ENCODE measurements at regions not wholly inside any gene's neighbourhood (a gene's known extent, or its start where the extent isn't known, plus 50 kb on each side); places are given as distances from the start of the nearest gene placed in this dataset.

DNA sequence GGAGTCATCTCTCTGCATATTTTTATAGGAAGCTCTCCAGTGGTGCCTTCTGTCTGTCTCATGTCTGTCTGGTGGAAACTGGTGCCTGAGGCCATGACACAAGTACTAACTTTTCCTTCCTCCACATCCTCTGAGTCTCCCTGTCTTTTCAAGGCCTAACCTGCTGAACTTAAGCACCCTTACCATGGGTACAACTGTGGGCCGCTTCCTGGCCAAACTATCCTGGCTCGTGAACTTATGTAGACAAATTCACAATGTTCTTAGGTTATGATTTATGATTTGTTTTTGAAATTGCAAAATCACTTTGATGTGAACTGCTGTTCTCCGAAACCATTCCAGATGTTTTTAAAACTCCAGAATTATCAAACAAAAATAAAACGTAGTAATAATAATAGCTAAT lies 804.5 kb upstream of the POU3F3 start:
- no peaks in the 10 kb centered on the region for H3K36me3 ChIP-seq
- no peaks in the 10 kb centered on the region for H3K27me3 ChIP-seq
- TF ChIP-seq POLR2A (IDR thresholded peaks at IDR 0.05) = no peak
- TF ChIP-seq, protein P1, sequence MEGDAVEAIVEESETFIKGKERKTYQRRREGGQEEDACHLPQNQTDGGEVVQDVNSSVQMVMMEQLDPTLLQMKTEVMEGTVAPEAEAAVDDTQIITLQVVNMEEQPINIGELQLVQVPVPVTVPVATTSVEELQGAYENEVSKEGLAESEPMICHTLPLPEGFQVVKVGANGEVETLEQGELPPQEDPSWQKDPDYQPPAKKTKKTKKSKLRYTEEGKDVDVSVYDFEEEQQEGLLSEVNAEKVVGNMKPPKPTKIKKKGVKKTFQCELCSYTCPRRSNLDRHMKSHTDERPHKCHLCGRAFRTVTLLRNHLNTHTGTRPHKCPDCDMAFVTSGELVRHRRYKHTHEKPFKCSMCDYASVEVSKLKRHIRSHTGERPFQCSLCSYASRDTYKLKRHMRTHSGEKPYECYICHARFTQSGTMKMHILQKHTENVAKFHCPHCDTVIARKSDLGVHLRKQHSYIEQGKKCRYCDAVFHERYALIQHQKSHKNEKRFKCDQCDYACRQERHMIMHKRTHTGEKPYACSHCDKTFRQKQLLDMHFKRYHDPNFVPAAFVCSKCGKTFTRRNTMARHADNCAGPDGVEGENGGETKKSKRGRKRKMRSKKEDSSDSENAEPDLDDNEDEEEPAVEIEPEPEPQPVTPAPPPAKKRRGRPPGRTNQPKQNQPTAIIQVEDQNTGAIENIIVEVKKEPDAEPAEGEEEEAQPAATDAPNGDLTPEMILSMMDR (IDR thresholded peaks at IDR 0.05) = no peak
- no peaks in the 10 kb centered on the region for H3K4me1 ChIP-seq
- no peaks in the 10 kb centered on the region for H3K9me3 ChIP-seq
- no peak overlapping the region for H3K4me3 ChIP-seq
- no peak overlapping the region for H3K27ac ChIP-seq
- DNase-seq = no peak

DNA sequence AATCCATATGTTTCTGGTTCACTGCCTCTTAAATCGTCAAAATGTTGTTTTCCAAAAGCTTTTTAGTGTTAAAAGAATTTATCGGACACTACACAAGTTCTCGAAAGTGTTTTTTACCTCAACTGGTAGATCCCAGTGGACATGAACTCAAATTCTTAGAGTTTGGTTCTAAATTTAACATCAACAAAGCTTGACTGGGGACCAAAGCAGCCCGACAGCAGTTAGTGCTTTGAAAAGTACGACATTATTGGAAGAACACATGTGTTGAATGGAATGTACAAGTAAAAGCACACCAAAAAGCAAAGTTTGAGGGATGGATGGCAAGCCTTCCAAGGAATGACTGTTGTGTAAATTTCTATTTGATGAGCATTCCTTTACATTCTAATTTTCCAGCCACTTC lies 803.9 kb upstream of the POU3F3 start:
- TF ChIP-seq, protein P1 (IDR thresholded peaks at IDR 0.05) = no peak
- TF ChIP-seq POLR2A (IDR thresholded peaks at IDR 0.05) = no peak
- Histone ChIP-seq H3K36me3 (no peaks in the 10 kb centered on the region), H3K4me3 (no peak overlapping the region), H3K27me3 (no peaks in the 10 kb centered on the region), H3K9me3 (no peaks in the 10 kb centered on the region), H3K4me1 (no peaks in the 10 kb centered on the region), H3K27ac (no peak overlapping the region)
- no peak for DNase-seq

DNA sequence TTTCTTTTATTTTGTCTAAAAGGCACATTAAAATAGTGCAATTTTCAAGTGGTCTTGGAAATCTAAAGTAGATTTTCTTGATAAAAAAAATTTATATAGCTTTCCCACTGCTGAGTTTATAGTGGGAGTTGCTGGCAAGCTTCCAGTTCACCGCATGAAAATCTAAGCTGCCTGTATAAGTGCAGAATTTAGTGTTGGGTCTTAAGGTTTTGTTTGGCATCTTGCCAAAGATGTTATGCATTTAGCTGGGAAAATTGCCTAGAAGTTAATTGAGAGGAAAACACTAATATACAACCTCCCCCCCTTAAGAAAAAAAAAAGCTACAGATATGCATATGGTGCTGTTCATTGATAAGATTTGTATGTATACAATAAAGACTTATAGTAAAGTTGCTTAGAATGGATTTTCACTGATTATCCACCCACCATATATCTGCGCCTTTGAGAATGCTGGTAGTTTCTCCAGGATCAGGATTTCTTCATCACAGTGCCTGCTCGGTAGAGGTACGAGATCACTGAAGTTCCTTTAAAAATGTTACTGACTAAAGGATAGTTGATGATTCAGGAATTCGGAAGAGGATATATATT lies 803.2 kb upstream of the POU3F3 start:
- no peaks in the 10 kb centered on the region for H3K27me3 ChIP-seq
- H3K4me1 ChIP-seq = no peaks in the 10 kb centered on the region
- no peak overlapping the region for H3K27ac ChIP-seq
- no peak for TF ChIP-seq POLR2A (IDR thresholded peaks at IDR 0.05)
- TF ChIP-seq, protein P1 (IDR thresholded peaks at IDR 0.05) = no peak
- no peak for DNase-seq
- H3K9me3 ChIP-seq = no peaks in the 10 kb centered on the region
- H3K4me3 ChIP-seq = no peak overlapping the region
- H3K36me3 ChIP-seq = no peaks in the 10 kb centered on the region

GRCh38 chr2:104051766-104052165 lies 802.1 kb upstream of the POU3F3 start:
- DNase-seq = no peak
- TF ChIP-seq POLR2A (IDR thresholded peaks at IDR 0.05) = no peak
- TF ChIP-seq, protein P1 (IDR thresholded peaks at IDR 0.05) = no peak
- H3K4me1 ChIP-seq = no peaks in the 10 kb centered on the region
- H3K27ac ChIP-seq = no peak overlapping the region
- no peaks in the 10 kb centered on the region for H3K27me3 ChIP-seq
- no peaks in the 10 kb centered on the region for H3K9me3 ChIP-seq
- H3K36me3 ChIP-seq = no peaks in the 10 kb centered on the region
- H3K4me3 ChIP-seq = no peak overlapping the region

GRCh38 chr2:104052356-104052755 lies 801.6 kb upstream of the POU3F3 start:
- Histone ChIP-seq H3K27me3 (no peaks in the 10 kb centered on the region), H3K4me3 (no peak overlapping the region), H3K36me3 (no peaks in the 10 kb centered on the region), H3K9me3 (no peaks in the 10 kb centered on the region), H3K4me1 (no peaks in the 10 kb centered on the region), H3K27ac (no peak overlapping the region)
- DNase-seq = no peak
- TF ChIP-seq, protein P1 (IDR thresholded peaks at IDR 0.05) = no peak
- TF ChIP-seq POLR2A (IDR thresholded peaks at IDR 0.05) = no peak

DNA sequence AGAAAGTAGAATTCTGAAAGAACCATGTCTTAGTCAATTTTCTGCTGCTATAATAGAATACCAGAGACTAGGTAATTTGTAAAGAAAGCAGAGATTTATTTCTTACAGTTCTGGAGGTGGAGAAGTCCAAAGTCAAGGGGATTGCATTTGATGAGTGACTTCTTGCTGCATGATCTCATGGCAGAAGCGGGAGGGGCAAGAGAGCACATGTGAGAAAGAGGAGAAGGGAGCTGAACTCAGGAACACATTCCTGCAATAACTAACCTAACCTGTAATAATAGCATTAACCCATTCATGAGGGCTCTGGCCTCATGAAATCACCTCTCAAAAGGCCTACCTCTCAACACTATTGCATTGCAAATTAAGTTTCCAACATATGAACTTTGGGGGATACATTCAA lies 797.5 kb upstream of the POU3F3 start:
- H3K27me3 ChIP-seq = no peaks in the 10 kb centered on the region
- no peak for DNase-seq
- no peaks in the 10 kb centered on the region for H3K4me1 ChIP-seq
- H3K27ac ChIP-seq = no peak overlapping the region
- TF ChIP-seq, protein P1 (IDR thresholded peaks at IDR 0.05) = no peak
- no peak for TF ChIP-seq POLR2A (IDR thresholded peaks at IDR 0.05)
- no peaks in the 10 kb centered on the region for H3K36me3 ChIP-seq
- no peaks in the 10 kb centered on the region for H3K9me3 ChIP-seq
- no peak overlapping the region for H3K4me3 ChIP-seq

All from Peyer's patch (tissue), 4 donors.